Pons (tissue), 1 donor: ENCODE measurements at regions not wholly inside any gene's neighbourhood (a gene's known extent, or its start where the extent isn't known, plus 50 kb on each side); places are given as distances from the start of the nearest gene placed in this dataset.
"Not testable (repeated sequence)": the region's sequence is repeated elsewhere in the genome, so short reads cannot be mapped to it uniquely, and the experiment has no call there.

Experiments
- DNase-seq: peaks from one replicate; pipeline ENCODE4 v3.0.0-alpha.2; 2016; ENCODE audit warnings: low spot score

DNA sequence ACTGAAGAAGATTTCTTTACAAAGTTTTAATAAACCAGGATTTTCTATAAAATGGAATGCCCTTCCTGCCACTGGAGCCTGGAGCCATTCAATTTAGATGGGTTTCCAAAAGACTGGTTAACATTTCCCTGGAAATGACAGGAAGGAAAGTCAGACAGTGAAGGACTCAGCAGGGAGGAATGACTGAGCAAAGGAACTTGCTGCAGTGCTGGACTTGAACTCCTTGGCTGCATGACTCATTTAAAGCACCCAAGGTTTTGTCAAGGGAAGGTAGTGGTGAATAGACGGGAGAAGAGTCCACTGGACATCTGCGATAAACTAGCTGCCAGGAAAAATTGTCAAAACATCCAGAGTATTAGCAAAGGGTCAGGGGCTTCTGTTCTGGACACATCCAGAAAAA, 163.8 kb upstream of the SLC28A3 start:
- no peak for DNase-seq

- no peak for DNase-seq
Measured at GRCh38 chr9:84511651-84512050, 157.9 kb upstream of the NTRK2 start.

DNA sequence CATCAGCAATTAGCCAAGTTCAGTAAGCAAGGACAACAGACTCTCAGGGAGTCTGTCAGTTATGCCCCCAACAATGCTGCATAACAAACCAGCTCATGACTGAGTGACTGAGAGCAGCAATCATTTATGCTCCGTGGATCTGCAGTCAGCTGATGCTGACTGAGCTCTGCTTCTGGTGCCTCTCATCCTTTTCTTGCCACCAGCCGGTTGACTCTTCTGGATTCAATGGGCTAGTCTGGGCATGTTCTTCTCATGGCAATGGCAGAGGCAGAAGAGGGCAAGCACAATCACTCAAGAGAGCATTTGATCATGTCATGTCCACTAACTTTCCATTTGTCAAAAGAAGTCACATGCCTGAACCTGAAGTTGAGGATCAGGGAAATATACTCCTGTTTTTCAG, 157.0 kb upstream of the NTRK2 start:
- no peak for DNase-seq

- no peak for DNase-seq
Measured at GRCh38 chr9:84513473-84513872, 156.1 kb upstream of the NTRK2 start.

- DNase-seq, result no peak
Measured at GRCh38 chr9:84513979-84514378, 155.6 kb upstream of the NTRK2 start.

GRCh38 chr9:84514421-84514820, 155.1 kb upstream of the NTRK2 start:
- no peak for DNase-seq

GRCh38 chr9:84517026-84517425, 152.5 kb upstream of the NTRK2 start:
- DNase-seq, result no peak

GRCh38 chr9:84519413-84519812, 150.1 kb upstream of the NTRK2 start:
- DNase-seq, result no peak

- DNase-seq, result no peak
Measured at GRCh38 chr9:84521208-84521607, 148.3 kb upstream of the NTRK2 start.

DNA sequence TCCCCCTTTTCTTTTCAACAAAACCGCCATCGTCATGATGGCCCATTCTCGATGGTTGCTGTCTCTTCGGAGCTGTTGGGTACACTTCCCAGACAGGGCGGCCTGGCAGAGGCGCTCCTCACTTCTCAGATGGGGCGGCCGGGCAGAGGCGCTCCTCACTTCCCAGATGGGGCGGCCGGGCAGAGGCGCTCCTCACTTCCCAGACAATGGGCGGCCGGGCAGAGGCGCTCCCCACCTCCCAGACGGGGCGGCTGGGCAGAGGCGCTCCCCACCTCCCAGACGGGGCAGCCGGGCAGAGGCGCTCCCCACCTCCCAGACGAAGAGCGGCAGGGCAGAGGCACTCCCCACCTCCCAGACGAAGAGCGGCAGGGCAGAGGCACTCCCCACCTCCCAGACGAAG, 143.3 kb upstream of the NTRK2 start:
- not testable (repeated sequence) for DNase-seq

DNA sequence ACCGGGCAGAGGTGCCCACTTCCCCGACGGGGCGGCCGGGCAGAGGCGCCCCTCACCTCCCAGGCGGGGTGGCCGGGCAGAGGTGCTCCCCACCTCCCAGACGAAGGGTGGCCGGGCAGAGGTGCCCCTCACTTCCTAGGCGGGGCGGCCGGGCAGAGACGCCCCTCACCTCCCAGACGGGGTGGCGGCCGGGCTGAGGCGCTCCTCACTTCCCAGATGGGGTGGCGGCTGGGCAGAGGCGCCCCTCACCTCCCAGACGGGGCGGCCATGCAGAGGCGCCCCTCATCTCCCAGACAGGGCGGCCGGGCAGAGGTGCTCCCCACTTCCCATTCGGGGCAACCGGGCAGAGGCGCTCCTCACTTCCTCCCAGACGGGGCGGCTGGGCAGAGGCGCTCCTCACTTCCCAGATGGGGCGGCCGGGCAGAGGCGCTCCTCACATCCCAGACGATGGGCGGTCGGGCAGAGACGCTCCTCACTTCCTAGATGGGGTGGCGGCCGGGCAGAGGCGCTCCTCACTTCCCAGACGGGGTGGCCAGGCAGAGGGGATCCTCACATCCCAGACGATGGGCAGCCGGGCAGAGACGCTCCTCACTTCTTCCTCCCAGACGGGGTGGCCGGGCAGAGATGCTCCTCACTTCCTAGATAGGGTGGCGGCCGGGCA, 142.3 kb upstream of the NTRK2 start:
- DNase-seq, result not testable (repeated sequence)

GRCh38 chr9:84535973-84536372, 133.6 kb upstream of the NTRK2 start:
- not testable (repeated sequence) for DNase-seq

- DNase-seq, result no peak
Measured at GRCh38 chr9:84538879-84539278, 130.7 kb upstream of the NTRK2 start.

DNA sequence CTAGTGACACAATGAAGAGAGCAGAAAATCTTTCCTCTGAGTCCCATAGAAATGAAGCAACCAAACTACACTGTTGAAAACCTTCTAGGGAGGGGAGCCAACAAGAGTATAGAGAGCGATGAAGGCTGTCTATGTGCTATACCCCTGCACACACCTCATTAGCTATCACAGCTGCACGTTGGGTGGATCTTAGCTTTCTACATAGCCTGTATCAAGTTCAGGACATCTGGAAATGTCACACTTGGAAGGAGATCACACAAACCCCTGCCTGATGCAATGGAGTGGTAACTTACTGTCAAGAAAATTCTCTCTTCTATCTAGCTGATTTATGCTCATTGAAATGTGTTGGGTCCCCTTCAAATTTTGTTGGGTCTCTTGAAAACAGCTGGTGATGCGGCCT, 127.0 kb upstream of the NTRK2 start:
- DNase-seq, result no peak

- no peak for DNase-seq
Measured at GRCh38 chr9:84554069-84554664, 115.4 kb upstream of the NTRK2 start.

GRCh38 chr9:84556556-84556955, 113.0 kb upstream of the NTRK2 start:
- DNase-seq, result no peak

GRCh38 chr9:84557751-84558150, 111.8 kb upstream of the NTRK2 start:
- peak; percentile 38 for DNase-seq

DNA sequence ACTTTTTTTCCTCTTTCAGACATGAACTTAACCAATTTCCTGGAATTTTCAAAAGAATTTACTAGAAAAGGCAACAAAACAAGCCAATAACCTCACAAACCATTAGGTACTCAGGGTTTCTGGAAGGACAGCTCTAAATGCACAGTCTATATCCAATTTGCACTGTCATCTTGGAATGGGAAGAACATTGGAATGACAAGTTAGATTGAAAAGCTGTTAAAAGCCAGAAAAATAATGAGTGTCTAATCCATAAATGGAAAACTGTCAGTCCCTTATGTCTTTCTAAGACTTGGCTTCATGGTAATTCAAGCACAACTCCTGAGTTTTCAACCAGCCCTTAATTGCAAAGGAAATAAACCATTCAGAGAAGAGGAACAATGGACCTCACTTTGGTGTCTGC, 105.8 kb upstream of the NTRK2 start:
- no peak for DNase-seq

- no peak for DNase-seq
Measured at GRCh38 chr9:84567805-84568204, 101.7 kb upstream of the NTRK2 start.

- no peak for DNase-seq
Measured at GRCh38 chr9:84570482-84571154, 98.9 kb upstream of the NTRK2 start.

DNA sequence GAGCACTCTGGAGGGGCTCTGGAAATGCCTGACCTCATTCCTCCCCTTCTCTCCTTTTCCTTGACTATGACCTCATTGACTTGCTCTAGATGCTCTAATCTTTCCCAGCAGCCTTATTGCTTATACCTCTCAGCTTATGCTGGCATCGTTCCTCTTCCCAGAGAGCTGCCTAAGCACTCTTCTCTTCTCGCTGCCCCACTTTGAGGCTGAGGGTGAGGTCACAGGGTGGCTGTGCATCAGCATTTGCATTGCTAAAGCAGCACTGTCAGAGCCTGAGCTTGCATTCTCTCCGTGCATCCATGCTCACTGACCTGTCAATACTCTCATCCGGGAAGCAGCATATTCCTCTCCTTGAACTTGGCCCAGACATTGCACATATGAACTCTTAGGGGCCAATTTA, 96.4 kb upstream of the NTRK2 start:
- DNase-seq, result no peak

- DNase-seq, result no peak
Measured at GRCh38 chr9:84575705-84576104, 93.8 kb upstream of the NTRK2 start.

DNA sequence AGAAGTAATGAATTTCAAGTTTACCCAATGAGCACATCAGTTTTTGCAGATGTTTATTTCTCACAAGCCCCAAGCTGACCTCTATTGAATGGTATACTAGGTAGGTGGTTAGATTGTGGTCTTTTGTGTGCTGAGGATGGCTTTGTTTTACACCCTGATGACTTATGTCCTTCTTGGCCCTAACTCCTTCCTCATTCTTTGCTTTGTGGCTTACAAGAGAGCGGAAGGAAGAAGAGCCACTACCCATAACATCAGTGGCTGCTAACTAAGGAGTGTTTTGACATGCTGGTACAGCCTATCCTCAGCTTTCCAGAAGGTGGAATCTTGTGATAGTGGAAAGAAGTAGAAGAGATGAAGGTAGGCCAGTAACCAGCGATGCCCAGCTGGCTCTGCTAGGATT, 85.7 kb upstream of the NTRK2 start:
- DNase-seq, result no peak

DNA sequence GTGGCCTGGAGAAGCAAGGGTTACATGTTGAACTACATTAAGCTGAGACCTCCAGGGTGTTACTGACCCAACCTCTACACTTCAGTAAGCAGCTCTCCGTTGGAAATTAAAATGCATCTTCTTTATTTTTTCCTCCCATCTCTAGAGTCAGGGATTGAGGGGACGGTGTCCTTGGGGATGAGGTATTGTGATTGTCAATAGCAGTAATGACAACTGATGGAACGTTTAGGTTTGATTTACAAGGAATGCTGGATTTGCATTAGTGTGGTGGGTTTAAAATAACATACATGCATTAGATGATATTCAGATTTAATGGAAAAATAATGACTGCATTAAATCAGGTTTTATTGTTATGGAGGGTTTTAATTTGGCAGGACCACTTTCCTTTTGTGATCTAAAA, 82.9 kb upstream of the NTRK2 start:
- DNase-seq, result no peak
